ENCODE measurements at regions not wholly inside any gene's neighbourhood (a gene's known extent, or its start where the extent isn't known, plus 50 kb on each side); places are given as distances from the start of the nearest gene placed in this dataset.

DNA sequence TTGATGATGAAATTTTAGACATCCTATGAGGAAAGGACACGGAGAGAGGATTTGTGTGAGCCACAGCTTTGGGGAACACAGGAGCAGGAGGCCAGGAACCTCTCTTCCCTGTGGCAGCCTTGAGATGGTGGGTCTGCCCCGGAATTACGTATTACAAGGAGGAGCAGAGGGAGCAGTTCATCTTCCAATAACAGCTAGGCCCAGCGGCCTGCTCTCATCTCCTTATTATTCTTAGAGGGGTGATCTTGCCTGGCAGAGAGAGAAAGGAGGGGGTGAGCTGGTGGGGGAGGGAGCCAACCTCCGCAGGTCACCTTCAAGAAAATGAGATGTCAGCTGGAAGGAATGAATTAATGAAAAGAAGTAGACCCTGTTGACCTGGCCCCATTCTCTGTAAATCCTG is 305.8 kb downstream of the LRFN2 start:
- TF ChIP-seq, protein P1, sequence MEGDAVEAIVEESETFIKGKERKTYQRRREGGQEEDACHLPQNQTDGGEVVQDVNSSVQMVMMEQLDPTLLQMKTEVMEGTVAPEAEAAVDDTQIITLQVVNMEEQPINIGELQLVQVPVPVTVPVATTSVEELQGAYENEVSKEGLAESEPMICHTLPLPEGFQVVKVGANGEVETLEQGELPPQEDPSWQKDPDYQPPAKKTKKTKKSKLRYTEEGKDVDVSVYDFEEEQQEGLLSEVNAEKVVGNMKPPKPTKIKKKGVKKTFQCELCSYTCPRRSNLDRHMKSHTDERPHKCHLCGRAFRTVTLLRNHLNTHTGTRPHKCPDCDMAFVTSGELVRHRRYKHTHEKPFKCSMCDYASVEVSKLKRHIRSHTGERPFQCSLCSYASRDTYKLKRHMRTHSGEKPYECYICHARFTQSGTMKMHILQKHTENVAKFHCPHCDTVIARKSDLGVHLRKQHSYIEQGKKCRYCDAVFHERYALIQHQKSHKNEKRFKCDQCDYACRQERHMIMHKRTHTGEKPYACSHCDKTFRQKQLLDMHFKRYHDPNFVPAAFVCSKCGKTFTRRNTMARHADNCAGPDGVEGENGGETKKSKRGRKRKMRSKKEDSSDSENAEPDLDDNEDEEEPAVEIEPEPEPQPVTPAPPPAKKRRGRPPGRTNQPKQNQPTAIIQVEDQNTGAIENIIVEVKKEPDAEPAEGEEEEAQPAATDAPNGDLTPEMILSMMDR (conservative IDR thresholded peaks at IDR 0.05; ENCODE audit: control insufficient read depth, insufficient read depth, low read depth, low read length), result no peak
- DNase-seq (ENCODE audit: low read depth), result no peak
- no peak overlapping the region for H3K4me3 ChIP-seq (ENCODE audit: control insufficient read depth, low read depth, low read length)

GRCh38 chr6:40280231-40280630 is 306.9 kb downstream of the LRFN2 start:
- no peak overlapping the region for H3K4me3 ChIP-seq (ENCODE audit: control insufficient read depth, low read depth, low read length)
- TF ChIP-seq, protein P1 (conservative IDR thresholded peaks at IDR 0.05; ENCODE audit: control insufficient read depth, insufficient read depth, low read depth, low read length), result no peak
- no peak for DNase-seq (ENCODE audit: low read depth)

DNA sequence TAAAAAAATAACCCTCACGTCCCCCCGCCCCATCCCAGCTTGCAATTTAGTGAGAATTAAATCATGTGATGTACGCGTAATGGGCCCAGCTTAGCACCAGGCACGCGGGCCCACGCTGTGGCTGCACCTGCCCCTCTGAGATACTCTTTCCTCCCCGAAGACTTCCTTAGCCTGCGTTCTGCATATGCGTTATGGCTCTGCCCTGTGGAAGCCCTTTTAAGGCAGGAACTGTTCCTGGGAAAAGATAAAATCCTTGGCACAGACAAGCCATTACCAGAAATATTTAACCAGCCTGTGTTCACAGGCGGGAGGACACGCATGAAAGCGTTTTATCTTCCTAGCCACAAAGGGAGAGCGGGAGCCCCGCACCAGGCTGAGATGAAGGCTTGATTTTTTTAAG is 311.0 kb downstream of the LRFN2 start:
- no peak for DNase-seq (ENCODE audit: low read depth)
- TF ChIP-seq, protein P1 (conservative IDR thresholded peaks at IDR 0.05; ENCODE audit: control insufficient read depth, insufficient read depth, low read depth, low read length), result no peak
- no peak overlapping the region for H3K4me3 ChIP-seq (ENCODE audit: control insufficient read depth, low read depth, low read length)

- TF ChIP-seq, protein P1 (conservative IDR thresholded peaks at IDR 0.05; ENCODE audit: control insufficient read depth, insufficient read depth, low read depth, low read length), result no peak
- no peak for DNase-seq (ENCODE audit: low read depth)
- H3K4me3 ChIP-seq (ENCODE audit: control insufficient read depth, low read depth, low read length), result no peak overlapping the region
Observed at GRCh38 chr6:40274058-40274457, 313.1 kb downstream of the LRFN2 start.

GRCh38 chr6:40268614-40269013 is 318.6 kb downstream of the LRFN2 start:
- H3K4me3 ChIP-seq (ENCODE audit: control insufficient read depth, low read depth, low read length), result no peak overlapping the region
- TF ChIP-seq, protein P1 (conservative IDR thresholded peaks at IDR 0.05; ENCODE audit: control insufficient read depth, insufficient read depth, low read depth, low read length), result no peak
- no peak for DNase-seq (ENCODE audit: low read depth)

- no peak overlapping the region for H3K4me3 ChIP-seq (ENCODE audit: control insufficient read depth, low read depth, low read length)
- TF ChIP-seq, protein P1 (conservative IDR thresholded peaks at IDR 0.05; ENCODE audit: control insufficient read depth, insufficient read depth, low read depth, low read length), result no peak
- no peak for DNase-seq (ENCODE audit: low read depth)
Observed at GRCh38 chr6:40268166-40268565, 319.0 kb downstream of the LRFN2 start.

- no peak overlapping the region for H3K4me3 ChIP-seq (ENCODE audit: control insufficient read depth, low read depth, low read length)
- no peak for DNase-seq (ENCODE audit: low read depth)
Observed at GRCh38 chr6:40265615-40266014, 321.5 kb downstream of the LRFN2 start.

More at GRCh38 chr6:40265615-40266014, 321.5 kb downstream of the LRFN2 start:
- TF ChIP-seq, protein P1 (conservative IDR thresholded peaks at IDR 0.05; ENCODE audit: control insufficient read depth, insufficient read depth, low read depth, low read length), result no peak

Data from fibroblast of mammary gland (primary cell).